ENCODE measurements at regions not wholly inside any gene's neighbourhood (a gene's known extent, or its start where the extent isn't known, plus 50 kb on each side); places are given as distances from the start of the nearest gene placed in this dataset.
A peak's percentile ranks its signal among the peaks of the same experiment; 100 is the strongest.
"Not testable (repeated sequence)": the region's sequence is repeated elsewhere in the genome, so short reads cannot be mapped to it uniquely, and the experiment has no call there.

DNA sequence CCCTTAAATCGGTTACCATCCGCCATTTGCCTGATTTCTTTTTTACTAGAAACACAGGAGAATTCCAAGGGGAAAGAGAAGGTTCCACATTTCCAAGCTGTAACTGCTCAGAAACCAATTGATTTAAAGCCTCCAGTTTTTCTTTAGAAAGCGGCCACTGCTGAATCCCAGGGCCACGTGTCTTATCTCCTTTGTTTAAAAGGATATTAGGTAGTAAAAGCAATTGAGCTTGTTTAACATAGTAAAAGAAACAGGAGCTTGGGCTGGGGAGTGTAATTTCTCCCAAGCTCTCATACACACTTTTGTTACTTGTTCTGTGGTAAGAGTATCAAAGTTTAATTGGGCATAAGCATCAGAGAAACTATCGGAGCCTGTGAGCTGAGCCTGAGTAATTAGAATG, 180.0 kb downstream of the OTOP1 start:
- not testable (repeated sequence) for DNase-seq

DNA sequence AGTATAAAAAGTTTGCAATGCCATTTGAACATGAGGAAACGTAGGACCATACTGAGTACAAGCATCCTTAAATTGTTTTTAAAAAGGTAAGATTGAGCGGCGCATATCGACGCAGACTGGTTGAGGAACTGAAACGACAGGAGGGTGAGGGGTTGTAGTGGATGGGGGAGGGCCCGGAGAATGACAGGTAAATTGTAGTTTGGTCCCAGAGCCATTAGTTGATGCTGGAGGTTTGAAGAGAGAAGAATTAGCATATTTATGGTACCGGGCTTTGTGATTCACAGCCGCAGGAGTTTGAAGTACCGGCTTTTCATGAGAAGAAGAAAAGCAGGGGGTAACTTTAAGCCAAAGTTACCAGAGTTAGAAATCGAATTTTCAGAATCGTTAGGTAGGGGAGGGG, 179.5 kb downstream of the OTOP1 start:
- DNase-seq: not testable (repeated sequence)

DNA sequence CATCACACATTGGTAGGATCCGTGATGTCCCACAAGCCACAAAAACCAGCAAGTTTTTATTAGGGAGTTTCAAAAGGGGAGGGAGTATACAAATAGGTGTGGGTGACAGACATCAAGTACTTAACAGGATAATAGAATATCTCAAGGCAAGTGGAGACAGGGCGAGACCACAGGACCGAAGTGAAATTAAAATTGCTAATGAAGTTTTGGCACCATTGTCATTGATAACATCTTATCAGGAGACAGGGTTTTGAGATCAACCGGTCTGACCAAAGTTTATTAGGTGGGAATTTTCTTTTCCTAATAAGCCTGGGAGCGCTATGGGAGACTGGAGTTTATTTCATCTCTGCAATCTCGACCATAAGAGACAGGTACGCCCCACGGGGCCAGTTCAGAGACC, 178.5 kb downstream of the OTOP1 start:
- DNase-seq: not testable (repeated sequence)

DNA sequence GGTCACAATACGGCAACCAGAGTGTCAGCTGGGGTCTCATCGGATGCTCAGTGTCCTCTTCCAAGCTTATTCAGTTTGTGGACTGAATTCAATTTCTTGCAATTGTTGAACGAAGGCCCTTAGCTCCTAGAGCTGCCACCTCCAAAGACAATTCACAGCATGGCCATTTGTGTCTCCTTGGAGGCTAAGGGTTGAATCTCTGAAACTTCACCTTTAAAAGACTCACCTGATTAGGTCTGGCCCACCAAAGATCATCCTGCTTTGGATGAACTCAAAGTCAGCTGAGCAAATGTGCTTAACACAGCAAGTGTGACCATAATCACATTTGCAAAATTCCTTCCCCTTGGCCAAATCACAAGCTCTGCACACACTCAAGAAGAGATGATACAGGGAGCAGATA, 175.9 kb downstream of the OTOP1 start:
- DNase-seq: not testable (repeated sequence)

DNA sequence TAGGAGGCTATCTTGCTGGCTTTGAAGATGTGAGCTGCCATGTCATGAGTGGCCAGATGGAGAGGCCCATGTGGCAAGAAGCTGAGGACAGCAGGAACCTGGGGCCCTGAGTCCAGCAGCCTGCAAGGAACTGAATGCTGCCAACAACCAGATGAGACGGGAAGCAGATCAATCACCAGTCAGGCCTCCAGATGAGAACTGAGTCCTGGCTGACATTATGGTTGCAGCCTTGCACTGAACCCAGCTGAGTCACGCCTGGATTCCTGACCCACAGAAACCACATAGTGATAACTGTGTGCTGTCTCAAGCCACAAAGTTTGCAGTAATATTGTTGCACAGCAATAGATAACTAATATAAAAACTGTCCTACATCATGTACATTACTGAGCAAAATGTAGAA, 173.8 kb downstream of the OTOP1 start:
- DNase-seq: not testable (repeated sequence)

DNA sequence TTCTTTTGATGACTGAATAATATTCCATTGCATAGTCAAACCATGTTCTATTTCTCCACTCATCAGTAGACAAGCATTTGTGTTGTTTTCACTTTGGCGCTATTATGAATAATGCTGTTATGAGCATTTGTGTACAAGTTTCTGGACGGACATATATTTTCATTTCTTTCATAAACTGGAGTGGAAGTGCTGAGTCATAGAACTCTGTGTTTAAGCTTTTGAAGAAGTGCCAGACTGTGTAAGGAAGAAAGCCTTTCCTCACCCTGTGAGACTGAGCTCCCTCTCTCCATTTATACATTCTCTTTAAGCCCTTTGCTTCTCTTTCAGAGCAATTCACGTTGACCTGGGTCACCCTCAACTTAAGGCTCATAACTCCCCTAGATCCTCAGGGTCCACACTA, 169.5 kb downstream of the OTOP1 start:
- not testable (repeated sequence) for DNase-seq

DNA sequence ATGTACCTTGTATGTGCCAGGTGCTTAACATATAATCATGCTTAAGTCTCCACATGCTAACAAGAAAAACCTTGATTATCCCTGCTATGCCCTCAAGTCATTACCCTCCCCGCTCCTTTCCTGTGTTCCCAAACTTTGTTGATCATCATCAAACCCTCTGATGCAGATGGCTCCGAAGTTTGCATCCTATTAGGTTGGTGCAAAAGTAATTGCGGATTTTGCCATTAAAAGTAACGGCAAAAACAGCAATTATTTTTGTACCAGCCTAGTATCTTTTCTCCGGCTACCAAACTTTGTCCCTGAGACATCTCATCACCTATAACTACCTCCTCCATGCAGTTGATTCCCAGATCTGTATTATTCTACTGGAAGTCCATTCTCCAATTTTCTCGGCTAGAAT, 142.6 kb downstream of the OTOP1 start:
- DNase-seq: not testable (repeated sequence)

DNA sequence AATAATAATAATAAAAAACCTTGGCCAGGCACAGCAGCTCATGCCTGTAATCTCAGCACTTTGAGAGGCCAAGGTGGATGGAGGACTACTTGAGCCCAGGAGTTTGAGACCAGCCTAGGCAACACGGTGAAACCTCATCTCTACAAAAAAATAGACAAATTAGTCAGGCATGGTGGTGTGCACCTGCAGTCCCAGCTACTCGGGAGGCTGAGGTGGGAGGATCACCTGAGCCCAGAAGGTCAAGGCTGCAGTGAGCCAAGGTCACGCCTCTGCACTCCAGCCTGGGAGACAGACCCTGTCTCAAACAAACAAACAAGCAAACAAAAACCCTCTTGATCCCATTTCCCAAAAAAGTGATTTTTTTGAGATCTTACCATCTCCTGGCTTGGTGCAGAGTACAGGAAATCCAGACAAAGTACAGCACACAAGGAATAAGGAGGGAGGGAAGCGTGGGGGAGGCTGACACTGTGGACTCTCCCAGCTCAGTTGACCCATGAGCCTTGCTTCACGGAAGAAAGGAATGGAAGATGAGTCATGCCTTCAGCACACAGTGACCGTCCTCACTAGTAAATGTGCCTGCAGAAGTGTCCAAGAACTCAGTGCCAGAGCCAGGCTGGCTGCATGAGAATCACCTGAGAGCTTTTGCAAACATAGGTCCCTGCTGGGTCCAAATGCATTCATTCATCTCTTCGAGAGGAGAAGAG, 136.9 kb downstream of the OTOP1 start:
- DNase-seq: not testable (repeated sequence)

DNA sequence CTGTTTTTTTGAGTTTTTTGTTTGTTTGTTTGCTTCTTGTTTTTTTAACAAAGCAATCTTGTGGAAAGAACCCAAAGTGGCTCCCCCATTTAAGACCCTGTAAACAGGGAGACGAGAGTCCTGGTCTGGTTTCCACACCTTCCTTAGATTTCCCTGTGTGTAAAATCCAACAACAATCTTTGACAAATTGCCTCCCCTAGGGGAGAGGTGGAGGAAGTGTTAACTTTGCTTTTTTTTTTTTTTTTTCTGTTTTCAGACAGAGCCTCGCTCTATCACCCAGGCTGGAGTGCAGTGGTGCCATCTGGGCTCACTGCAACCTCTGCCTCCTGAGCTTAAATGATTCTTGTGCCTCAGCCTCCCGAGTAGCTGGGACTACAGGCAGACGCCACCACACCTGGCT, 136.0 kb downstream of the OTOP1 start:
- DNase-seq: not testable (repeated sequence)

DNA sequence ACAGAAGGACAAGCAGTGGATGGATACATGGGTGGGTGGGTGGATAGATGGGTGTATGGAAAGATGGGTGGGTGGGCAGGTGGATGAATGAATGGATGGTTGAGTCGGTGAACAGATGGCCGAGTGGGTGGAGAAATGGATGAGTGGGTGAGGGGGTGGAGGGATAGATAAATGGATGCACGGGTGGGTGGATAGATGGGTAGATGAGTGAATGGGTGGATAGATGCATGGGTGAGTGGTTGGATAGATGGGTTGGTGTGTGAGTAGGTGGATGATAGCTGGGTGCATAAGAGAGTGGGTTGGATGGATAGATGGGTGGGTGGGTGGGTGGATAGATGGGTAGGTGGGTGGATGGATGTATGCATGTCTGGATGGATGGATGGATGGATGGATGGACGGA, 134.6 kb downstream of the OTOP1 start:
- not testable (repeated sequence) for DNase-seq

DNA sequence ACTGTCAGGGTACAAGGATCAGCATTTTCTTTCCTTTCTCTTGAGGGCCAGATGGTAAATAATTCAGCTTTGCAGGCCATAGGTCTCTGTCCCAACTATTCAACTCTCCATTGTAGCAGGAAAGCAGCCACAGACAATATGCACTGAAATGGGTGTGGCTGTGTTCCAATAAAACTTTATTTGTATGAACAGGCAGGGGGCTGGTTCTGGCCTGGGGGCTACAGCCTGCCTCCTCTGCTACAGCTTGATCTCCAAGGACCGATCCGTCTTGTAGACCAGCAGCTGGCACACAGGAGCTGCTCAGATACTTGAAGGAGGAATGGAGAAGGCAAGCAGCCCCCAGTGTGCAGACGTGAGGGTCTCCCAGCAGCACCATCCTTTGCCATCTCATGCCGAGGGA, 127.1 kb downstream of the OTOP1 start:
- DNase-seq: not testable (repeated sequence)

DNA sequence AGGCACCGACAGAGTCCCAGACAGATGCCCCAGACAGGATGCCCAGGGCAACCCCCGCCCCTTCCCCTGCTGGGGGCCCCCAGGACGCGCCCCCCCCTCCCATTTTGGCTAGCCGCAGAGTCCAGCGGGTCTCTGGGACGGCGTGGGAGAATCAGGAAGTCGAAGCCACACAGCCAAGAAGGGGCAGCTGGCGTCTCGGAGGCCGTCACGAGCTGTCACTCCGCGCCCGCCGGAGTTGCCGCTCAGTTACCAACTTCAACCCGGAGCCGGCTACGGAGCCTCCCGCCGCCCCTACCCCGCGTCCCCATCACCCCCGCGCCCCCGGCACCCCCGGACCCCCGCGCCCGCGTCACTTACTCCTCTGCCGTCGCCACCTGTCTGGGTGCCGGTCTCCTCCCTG, 119.8 kb downstream of the OTOP1 start:
- DNase-seq: not testable (repeated sequence)

DNA sequence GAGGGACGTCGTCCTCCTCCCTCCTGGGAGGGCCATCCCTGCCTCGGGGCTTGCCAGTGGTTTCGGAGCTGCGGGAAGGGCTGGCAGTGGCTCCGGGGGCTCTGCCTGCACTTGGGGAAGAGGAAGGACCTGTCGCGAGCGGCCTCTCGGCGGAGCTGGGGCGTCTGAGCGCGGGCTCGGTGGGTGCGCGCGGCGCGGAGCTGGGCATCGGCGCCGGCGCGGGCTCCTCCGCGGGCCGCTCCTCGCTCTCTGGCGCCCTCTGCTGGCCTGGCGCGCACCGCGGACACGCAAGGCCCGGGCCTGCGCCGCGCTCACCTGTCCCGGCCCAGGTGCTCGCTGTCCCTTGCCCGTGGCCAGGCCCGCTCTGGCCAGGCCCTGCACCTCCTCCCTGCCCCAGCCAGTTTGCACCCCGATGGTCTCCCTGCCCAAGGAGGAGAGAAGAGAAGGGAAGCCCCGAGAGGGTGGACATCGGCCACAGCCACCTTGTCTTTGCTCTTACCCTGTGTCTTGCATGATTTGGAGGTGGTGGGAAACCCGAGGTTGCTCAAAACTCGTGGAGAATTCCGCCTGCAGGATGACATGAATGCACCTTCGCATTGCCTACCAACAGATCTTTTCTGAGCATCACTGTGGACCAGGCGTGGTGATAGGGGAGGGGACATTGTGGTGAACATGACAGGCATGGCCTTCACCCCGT, 119.2 kb downstream of the OTOP1 start:
- DNase-seq: peak; percentile 65

DNA sequence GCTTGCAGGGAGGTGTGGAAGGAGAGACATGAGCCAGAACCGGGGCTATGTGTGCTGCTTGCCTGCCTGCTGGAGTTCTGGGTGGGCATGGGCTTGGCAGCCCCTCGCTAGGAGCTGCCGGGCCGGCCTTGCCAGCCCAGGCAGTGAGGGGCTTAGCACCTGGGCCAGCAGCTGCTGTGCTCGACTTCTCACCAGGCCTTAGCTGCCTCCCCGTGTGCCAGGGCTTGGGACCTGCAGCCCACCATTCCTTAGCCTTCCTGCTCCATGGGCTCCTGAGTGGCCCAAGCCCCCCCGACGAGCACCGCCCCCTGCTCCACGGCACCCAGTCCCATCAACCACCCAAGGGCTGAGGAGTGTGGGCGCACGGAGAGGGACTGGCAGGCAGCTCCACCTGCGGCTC, 111.3 kb downstream of the OTOP1 start:
- DNase-seq: not testable (repeated sequence)

DNA sequence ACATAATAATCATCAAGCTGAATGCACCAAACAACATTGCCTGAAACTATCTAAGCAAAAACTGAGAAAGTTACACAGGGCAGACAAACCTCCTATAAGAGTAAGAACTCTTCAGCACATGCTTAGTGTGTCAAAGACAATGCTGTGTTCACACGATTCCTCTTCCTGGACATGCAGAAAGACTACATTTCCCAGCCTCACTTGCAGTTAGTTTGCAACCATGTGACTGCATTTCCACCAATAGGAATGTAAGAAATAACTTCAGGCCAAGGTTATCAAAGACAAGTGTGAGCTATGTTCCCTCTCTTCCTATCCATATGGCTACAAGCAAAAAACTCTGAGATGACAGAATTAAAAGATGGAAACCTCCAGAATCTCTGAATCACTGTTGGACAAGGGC, 109.8 kb downstream of the OTOP1 start:
- DNase-seq: not testable (repeated sequence)

DNA sequence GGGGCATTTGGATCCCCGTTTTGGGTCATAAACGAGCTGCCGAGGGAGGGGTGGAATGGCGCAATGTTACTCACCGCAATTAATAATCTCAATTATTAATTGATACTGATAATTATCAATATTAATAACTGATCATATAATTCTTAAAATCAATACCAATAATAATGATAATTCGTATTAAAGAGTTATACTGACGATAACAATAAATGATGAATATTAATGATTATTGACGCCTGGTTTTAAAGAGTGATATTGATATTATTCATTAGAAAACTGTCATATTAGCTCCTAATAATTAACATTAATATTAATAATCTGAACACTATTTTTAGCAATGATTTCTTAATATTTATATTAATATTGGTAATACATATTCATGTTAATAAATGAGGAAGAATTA, 92.4 kb downstream of the OTOP1 start:
- not testable (repeated sequence) for DNase-seq

DNA sequence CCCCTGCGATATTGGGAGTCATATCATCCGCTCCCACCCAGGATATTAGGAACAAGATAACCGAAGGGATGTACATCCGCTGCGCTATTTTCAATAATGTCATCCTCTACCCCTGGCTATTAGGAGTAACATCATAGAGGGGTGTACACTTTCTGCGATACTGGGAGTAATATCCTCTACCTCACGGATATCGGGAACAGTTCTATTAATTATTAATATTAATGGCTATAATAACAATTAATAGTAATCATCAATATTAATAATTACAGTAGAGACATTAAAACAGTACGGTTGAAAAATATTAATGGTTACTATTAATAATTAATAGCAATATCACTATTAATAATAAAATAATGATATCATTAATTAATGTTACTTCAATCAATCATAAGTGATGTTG, 90.1 kb downstream of the OTOP1 start:
- not testable (repeated sequence) for DNase-seq

Measured in effector CD4-positive, alpha-beta T cell (primary cell).